CD4-positive, alpha-beta T cell treated with Interleukin-10 for 1 hour (primary cell): ENCODE measurements at regions not wholly inside any gene's neighbourhood (a gene's known extent, or its start where the extent isn't known, plus 50 kb on each side); places are given as distances from the start of the nearest gene placed in this dataset.
"Not testable (repeated sequence)": the region's sequence is repeated elsewhere in the genome, so short reads cannot be mapped to it uniquely, and the experiment has no call there.

Experiments used
- DNase-seq: peaks from one replicate; pipeline ENCODE4 v3.0.0-alpha.2; 2020

DNA sequence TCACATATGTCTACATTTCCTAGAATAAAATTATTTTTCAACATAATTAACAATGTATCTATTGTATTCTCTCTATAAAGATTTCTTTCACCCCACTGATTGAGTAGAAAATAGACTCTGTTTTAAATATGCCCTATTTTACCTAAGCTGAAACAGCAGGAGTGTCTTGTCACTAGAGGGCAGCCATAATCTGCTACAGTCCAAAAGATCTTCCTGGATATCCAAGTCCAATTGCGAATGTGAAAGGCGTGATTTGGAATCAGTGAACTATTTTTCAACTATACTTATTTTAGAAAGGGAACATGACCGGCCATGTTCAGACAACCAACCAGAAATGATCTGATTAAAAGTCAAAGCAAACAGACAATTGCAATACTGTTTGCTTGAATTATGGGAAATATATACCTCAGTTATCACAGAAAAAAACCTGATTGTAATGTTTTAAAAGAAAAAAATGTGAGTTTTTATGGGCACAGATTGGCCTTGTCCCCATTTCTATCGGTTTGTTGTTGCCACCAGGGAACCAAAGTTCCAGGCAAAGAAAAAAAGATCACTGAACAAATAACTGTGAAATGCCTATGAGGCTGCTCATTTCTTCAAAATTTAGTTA, 1211.0 kb upstream of the ADGRL4 start:
- no peak for DNase-seq

DNA sequence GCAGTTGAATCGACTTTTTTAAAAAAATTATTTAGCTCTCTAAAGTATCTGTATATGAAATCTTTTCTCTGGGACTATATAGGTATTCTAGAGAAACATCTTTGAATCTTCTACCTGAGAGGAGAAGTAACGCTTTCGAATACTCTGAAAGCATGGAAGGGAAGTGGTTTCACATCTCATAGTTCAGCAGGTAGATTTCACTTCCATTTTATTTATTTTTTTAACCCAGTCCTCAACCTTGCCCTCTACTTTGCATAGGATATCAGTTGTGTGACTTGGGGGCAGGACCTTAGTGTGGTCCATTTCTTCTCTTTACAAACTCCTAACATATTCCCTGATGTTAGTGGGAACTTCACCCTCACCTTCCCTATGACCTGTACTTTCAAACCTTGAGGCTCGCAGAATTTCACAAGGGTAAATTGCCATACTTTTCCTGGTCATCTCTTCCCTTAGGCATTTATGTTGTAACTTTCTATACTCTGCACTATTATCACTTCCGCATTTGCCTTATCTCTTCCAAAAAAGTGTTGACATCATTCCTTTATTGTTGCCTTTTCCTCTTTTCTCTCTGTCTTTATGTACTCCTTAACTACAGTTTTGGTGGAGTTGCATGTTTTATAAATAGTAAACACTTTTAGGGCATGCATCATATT, 1208.5 kb upstream of the ADGRL4 start:
- DNase-seq = no peak

DNA sequence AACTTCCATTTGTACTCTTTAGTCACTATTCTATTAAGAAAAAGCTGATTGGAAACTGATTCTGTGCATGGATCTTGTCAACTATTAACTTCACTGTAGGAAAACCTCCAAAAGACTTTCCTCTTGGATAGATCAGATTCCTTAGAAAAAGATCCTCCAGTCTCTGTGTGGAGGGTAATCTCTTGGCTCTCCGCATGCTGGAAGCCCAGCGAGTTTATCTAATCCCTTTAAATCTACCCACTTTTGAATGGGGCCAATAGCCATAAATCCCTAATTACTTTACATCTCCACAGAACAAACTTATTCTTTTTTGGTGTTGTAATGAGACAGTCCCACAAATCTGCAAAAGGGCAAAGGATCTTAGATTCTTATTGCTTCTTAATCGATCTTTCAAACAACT, 1206.4 kb upstream of the ADGRL4 start:
- no peak for DNase-seq

DNA sequence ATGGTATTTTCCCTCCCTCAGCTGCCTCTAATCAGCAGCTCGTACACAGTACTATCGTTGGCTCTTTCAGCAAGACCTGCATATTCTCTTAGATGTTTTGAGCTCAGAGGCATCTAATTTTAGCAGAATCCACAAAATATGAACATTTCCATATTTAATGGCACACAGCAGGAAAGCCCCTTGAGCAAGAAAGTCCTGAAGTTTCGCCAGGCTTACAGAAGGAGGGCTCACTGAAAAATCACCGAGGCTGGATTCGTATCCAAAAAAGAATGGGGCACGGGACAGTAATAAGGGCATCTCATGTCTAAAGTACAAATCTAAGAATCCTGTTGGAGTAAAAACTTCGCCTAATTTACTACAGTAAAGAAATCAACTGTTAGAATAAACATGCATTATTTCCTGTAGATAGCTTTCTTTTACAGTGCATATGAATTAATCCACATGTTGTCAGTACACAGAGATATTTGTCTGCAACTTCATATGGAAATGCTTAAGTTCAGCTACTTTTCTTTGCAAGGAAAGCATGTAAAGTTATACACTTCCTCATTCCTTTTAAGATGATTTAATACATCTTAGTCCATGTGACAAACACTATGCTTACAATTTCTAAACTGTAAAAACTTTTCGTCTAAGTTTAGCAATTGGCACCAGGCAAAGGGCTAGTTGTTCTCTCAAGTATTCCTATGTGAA, 1205.3 kb upstream of the ADGRL4 start:
- no peak for DNase-seq

DNA sequence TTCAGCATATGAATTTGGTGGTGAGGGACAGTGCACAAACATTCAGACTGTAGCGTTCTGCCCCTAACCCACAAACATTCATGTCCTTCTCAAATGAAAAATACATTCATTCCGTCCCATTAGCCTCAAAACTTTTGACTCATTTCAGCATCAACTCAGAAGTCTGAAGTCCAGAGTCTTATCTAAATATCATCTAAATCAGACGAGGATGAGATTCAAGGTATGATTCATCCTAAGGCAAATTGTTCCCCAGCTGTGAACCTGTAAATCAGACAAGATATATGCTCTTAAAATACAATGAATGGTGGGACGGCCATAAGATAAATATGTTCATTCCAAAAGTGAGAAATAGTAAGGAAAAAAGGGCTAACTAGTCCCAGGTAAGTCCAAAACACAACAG, 1195.6 kb upstream of the ADGRL4 start:
- no peak for DNase-seq

DNA sequence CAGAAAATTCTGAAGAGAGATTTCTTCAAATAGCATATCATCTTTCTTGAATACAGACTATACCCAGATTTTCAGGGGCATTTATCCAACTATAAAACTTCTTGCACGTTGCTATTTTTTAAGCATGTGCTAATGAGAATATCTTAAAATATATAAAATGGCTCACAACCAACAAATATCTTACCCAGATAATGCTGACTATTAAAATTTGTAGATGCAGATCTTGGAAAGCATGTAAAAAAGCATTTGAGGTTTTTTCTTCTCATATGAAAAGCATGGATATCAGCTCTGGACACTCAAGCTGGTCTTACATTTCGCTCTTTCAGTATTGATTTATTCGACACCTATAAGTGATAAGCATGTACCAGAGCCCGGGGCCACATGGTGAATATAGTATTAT, 1187.7 kb upstream of the ADGRL4 start:
- no peak for DNase-seq

DNA sequence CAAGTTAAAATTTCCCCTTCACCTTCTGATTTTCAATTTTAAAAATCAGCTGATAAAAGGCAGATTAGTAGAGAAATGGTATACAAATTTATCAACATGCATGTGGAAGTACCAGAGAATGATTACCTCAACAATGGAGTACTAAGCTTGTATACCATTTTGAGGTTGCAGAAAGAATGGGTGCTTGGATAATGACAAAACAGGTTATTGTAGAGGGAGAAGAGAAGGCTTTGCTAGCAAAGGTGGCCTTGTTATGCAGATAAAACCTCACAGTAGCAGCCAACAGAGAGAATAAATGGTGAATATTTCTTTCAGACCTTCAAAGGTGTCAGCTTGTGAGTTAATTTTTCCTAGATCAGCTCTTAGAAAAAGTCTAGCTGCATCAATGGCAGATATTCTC, 1174.9 kb upstream of the ADGRL4 start:
- no peak for DNase-seq

DNA sequence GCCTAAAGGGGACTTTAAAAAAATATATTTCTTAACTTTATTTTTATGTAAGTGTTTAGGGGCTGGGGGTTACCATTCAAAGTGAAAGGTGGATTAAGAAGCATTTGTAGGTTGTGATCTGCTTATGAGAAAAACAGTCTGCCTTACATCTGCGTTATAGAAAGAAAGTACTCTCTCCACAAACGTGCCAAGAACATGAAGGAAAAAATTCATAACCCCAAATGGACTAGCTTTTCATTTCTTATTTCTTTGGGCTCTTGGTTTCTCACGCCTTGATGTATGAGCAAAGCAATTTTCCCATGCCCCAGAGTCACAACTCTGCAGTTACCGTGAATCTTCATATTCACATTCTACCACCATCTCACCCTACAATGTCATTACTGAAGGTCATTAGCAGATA, 1165.1 kb upstream of the ADGRL4 start:
- no peak for DNase-seq

DNA sequence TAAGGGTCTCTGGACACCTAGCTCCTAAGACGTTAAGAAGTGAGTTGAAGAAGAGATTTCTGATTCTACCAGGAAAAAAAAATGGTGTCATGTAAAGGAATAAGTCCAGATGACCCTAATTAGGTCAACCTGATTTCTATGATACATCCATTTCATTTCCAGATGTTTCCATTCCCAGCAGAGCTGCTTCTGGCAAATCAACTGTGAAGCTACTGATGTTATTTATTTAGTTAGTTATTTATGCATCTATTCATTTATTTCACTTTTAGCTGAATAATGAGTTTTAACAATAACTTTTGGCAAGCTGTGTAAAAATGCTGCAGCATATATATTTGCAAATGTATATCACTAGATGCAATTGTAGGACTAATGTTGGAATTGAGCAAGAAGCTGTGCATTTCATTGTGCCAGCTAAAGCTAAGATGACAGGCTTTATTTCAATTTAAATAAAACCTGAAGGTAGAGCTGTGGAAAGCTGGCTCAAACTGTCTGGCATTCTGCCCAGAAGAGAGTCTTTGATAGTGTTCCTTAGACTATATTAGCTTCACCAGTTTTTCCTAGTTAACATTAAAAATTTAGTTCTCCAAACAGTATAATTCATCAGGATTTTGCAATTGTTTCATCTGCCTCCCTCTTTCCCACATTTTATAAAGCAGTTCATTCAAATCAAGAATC, 1164.4 kb upstream of the ADGRL4 start:
- no peak for DNase-seq

DNA sequence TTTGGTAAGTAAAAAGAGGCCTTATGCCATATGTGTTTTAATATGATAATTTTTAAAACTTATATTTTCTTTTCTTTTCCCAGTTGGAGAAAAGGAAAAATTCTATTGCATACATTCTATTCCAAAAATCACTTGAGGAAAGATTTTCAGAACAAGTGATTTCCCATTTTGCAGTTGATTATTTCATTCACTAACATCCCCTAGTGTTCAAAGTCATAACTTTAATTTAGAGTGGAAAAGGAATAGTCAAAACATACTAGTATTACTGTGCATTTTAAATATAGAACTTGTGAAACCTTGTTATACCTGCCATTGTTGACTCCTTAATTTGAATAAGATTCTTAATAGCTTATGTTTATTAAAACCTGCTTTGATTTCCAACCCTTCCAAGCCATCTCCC, 1157.6 kb upstream of the ADGRL4 start:
- no peak for DNase-seq

DNA sequence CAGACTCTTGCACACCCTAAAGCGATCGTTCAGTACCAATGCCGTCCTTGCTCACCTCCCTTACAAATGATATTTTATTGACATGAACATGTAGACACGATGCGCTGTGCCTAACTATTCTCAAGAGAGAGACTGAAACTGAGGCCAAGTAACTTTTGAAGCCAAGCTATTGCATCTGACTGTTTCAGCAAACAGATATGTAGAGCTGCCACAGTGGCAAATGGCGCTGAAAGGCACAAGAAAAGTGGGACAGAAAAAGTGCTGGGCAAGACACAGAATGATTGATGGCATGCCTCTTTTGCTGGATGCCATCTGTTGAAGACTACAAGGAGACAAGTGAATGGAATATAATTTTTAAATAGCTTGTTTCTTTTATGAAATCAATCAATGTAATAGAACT, 1157.2 kb upstream of the ADGRL4 start:
- no peak for DNase-seq

DNA sequence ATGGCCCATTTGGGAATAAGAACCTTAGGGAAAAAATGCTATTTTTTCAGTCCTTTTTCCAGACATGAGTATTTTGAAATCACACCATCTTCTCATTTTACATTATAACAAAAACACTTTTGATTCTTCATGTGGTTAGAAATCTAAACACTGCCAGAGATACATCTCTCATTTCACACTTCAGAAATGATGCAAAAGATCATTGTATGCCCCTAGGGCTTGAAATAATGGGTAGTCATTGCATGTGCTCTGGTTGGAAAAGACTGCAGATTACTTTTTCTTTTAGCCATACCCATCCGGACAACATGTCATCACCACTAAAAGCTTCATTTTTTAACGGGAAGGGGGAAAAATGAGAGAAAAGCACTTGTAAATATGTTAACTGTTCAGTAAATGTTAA, 1152.2 kb upstream of the ADGRL4 start:
- no peak for DNase-seq

DNA sequence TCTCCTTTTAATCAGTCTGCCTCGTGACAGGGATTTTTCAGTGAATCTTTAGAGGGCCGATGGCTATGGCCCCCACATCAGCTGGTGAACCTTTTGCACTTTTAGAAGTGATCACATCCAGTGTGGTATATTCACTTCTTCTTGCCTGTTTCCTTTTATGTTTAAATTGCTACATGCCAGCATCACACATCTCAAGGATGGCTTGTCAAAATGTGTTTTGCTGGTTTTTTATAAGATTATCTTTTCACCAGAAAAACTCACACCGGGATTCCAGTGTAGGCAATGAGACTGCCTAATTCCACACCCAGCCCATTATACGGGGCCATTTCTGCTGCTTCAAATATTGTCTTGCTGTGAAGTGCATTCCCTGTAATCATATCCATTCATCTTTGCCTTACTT, 1151.7 kb upstream of the ADGRL4 start:
- DNase-seq = no peak

DNA sequence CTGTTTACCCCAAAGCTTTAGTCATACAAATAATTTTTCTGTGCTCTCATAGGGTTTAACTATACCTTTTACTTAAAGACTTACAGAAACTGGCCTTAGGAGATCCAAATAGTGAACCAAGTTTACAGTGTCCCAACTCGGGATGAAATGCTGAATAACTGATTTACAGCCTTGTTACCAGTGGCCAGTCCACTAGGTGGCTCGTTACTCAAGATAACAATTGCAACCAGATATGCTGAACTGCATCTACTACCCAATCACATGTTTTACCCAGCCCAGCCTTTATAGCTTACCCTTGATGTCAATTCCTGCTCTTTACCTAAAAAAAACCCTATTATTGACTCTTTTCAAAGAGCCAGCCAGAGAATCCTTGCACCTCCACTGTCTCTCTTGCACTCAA, 1148.8 kb upstream of the ADGRL4 start:
- DNase-seq = no peak

DNA sequence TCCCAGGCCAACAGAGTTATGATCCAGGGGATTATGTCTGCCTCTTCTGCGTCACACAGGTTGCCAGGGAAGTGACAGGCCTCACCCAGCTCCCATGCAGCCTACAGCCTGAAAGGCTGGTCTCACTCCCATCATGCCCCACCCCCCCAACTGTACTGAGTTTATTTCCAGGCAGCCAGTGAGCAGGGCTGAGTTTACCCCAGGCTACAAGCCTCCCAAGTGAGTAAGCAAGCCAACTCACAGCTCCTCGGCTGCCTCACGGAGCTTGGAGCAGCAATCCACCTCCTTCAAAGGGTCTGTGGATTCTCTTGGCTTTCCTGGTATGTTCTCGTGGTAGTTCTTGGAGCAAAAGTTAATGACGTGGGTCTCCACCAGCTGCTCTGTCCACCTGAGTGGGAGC, 1147.6 kb upstream of the ADGRL4 start:
- DNase-seq = no peak

DNA sequence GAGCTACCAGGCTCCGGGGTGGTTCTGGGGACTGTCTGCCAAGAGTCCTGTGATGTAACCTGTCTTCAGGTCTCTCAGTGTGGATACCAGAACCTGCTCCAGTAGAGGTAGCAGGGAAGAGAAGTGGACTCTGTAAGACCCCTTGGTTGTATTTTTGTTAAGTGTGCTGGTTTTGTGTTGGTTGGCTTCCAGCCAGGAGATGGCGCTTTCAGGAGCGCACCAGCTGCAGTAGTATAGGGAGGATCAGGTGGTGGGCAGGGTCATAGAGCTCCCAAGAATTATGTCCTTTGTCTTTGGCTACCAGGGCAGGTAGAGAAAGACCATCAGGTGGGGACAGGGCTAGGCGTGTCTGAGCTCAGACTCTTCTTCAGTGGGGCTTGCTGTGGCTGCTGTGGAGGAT, 1147.2 kb upstream of the ADGRL4 start:
- DNase-seq = no peak

DNA sequence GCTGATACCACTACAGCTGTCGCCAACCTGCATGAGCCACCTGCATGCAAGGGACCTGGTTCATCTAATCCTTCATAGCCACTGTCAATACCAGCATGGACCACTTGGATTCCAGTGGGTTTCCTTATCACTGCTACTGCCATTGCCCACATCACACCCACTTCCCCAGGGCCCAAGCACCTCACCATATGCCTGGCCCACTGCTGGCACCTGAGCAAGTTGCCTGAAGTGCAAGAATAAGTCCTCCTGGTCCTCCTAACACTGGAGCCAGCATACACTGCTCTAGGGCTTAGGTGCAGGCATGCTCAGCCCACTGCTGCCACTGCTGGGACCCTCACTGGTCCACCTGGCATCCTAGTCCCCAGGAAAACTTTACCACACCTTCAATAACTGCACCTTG, 1136.8 kb upstream of the ADGRL4 start:
- DNase-seq = no peak

DNA sequence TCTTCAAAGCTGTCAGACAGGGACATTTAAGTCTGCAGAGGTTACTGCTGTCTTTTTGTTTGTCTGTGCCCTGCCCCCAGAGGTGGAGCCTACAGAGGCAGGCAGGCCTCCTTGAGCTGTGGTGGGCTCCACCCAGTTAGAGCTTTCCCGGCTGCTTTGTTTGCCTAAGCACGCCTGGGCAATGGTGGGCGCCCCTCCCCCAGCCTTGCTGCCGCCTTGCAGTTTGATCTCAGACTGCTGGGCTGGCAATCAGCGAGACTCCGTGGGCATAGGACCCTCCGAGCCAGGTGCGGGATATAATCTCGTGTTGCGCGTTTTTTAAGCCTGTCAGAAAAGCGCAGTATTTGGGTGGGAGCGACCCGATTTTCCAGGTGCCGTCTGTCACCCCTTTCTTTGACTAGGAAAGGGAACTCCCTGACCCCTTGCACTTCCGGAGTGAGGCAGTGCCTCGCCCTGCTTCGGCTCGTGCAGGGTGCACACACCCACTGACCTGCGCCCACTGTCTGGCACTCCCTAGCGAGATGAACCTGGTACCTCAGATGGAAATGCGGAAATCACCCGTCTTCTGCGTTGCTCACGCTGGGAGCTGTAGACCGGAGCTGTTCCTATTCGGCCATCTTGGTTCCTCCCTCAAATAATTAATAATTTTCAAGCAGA, 1131.5 kb upstream of the ADGRL4 start:
- DNase-seq = not testable (repeated sequence)

DNA sequence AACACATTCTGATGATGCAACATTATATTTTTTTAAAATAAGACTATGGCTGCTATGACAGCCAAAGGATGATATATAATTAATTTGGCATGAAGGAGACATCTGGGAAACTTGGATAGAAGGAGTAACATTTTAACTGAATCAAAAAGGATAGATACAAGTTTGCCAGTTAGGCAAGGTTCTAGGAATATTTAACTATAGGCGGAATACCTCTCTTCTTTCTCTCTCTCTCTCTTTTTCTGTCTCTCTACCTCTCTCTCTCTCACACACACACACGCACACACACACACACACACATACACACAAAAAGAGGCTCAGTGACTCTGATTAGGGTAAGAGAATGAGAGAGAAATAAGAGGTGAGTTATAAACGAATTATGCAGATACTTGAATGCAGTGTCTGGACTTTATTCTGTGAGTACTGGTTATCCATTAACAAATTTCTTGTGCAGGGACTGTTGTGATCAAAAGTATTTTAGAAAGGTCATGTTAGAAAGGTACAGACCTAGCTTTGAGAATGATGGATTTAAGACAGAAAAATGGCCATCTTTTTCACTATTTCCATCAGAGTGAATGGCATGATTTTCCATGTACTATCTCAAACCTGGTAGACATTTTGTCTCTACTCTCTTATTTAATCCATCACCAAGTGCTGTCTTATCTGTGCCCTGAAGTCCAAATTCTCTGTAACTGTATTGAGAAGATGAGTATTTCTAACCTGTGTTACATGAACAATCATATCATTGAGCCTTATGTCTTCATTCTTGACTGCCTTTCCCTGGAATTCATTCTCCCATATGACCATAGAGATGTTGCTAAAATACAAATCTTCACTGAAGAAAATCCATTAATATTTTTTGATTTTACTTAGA, 1106.9 kb upstream of the ADGRL4 start:
- DNase-seq = no peak

DNA sequence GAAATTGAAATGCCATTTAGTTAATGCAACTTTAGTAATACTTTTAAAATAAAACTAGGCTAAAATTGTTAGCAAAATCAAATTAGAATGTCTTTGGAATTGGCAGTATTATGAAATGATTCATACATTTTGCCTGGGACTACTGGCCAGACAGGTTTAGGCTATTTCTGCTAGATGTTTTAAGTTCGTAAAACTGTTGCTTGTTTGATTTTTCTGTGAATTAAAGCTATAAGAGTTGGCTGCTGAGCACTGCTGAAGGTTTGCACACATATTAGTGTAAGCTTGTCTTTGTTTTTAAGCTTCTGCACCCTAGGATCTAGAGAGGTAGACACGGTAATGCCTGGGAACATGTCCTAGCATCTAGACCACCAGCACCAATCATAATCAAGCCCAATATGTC, 1094.6 kb upstream of the ADGRL4 start:
- DNase-seq = no peak

DNA sequence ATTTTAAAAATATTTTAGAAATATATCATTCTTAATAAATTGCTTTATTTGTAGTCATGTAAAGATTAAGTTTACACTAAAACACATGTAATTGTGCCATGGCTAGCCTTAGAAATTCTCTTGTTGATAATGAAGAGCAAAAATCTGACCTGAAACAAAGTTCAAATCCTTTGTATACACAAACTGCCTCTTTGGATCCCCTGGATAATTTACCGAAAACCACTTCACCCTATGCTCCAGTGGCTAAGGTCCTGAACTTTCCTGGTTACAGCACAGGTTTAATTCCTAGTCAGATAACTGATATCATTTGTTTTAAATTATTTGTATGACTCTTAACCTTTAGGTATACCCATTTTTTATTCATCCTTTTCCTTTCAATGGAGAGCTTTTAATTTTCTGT, 1093.2 kb upstream of the ADGRL4 start:
- DNase-seq = no peak

DNA sequence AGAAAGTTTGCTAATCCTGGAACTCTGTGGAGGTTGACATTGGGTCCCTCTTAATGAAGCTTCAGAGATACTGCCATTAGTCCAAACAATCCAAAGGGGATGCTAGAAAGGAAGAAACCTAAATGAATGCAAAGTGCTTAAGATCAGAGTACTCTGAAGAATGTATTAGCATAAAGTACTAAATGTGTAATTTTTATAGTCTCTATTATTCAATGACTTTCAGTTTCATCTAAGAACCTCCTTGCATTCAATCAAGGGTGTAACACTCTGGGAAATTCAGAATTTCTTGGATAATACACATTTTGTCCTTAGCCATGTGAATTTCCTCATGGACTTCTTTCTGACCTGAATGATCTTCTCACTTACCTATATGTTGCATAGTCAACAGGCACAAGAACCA, 1078.5 kb upstream of the ADGRL4 start:
- DNase-seq = no peak

DNA sequence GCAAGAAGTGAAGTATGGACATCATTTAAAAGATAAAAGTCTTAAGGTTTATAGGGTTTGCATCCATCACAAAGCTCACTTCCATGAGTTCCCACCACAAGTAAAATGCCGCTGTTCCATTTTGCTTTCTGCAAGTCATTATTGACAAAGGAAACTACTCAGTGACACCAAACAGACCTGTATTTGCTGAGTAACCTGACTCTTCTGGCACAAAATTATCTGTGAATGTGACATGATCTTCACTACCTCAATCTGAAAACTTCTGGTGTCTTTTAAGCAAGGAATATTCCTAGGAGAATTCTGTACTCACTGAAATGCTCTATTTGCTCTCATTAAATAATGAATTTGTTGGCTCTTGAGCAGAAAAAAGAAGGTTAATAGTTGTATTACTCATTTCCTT, 1077.4 kb upstream of the ADGRL4 start:
- no peak for DNase-seq
